ENCODE measurements at regions not wholly inside any gene's neighbourhood (a gene's known extent, or its start where the extent isn't known, plus 50 kb on each side); places are given as distances from the start of the nearest gene placed in this dataset.

- TF ChIP-seq, protein P1, sequence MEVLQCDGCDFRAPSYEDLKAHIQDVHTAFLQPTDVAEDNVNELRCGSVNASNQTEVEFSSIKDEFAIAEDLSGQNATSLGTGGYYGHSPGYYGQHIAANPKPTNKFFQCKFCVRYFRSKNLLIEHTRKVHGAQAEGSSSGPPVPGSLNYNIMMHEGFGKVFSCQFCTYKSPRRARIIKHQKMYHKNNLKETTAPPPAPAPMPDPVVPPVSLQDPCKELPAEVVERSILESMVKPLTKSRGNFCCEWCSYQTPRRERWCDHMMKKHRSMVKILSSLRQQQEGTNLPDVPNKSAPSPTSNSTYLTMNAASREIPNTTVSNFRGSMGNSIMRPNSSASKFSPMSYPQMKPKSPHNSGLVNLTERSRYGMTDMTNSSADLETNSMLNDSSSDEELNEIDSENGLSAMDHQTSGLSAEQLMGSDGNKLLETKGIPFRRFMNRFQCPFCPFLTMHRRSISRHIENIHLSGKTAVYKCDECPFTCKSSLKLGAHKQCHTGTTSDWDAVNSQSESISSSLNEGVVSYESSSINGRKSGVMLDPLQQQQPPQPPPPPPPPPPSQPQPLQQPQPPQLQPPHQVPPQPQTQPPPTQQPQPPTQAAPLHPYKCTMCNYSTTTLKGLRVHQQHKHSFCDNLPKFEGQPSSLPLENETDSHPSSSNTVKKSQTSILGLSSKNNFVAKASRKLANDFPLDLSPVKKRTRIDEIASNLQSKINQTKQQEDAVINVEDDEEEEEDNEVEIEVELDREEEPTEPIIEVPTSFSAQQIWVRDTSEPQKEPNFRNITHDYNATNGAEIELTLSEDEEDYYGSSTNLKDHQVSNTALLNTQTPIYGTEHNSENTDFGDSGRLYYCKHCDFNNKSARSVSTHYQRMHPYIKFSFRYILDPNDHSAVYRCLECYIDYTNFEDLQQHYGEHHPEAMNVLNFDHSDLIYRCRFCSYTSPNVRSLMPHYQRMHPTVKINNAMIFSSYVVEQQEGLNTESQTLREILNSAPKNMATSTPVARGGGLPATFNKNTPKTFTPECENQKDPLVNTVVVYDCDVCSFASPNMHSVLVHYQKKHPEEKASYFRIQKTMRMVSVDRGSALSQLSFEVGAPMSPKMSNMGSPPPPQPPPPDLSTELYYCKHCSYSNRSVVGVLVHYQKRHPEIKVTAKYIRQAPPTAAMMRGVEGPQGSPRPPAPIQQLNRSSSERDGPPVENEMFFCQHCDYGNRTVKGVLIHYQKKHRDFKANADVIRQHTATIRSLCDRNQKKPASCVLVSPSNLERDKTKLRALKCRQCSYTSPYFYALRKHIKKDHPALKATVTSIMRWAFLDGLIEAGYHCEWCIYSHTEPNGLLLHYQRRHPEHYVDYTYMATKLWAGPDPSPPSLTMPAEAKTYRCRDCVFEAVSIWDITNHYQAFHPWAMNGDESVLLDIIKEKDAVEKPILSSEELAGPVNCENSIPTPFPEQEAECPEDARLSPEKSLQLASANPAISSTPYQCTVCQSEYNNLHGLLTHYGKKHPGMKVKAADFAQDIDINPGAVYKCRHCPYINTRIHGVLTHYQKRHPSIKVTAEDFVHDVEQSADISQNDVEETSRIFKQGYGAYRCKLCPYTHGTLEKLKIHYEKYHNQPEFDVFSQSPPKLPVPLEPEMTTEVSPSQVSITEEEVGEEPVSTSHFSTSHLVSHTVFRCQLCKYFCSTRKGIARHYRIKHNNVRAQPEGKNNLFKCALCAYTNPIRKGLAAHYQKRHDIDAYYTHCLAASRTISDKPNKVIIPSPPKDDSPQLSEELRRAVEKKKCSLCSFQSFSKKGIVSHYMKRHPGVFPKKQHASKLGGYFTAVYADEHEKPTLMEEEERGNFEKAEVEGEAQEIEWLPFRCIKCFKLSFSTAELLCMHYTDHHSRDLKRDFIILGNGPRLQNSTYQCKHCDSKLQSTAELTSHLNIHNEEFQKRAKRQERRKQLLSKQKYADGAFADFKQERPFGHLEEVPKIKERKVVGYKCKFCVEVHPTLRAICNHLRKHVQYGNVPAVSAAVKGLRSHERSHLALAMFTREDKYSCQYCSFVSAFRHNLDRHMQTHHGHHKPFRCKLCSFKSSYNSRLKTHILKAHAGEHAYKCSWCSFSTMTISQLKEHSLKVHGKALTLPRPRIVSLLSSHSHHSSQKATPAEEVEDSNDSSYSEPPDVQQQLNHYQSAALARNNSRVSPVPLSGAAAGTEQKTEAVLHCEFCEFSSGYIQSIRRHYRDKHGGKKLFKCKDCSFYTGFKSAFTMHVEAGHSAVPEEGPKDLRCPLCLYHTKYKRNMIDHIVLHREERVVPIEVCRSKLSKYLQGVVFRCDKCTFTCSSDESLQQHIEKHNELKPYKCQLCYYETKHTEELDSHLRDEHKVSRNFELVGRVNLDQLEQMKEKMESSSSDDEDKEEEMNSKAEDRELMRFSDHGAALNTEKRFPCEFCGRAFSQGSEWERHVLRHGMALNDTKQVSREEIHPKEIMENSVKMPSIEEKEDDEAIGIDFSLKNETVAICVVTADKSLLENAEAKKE (CRISPR knock-in tag; IDR thresholded peaks at IDR 0.05): no peak
- TF ChIP-seq, protein P2, sequence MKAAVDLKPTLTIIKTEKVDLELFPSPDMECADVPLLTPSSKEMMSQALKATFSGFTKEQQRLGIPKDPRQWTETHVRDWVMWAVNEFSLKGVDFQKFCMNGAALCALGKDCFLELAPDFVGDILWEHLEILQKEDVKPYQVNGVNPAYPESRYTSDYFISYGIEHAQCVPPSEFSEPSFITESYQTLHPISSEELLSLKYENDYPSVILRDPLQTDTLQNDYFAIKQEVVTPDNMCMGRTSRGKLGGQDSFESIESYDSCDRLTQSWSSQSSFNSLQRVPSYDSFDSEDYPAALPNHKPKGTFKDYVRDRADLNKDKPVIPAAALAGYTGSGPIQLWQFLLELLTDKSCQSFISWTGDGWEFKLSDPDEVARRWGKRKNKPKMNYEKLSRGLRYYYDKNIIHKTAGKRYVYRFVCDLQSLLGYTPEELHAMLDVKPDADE (IDR thresholded peaks at IDR 0.05): no peak
- TF ChIP-seq POLR2AphosphoS5 (IDR thresholded peaks at IDR 0.05; ENCODE audit: low read depth) (no peak), EZH2 (IDR thresholded peaks at IDR 0.05; ENCODE audit: low read depth, unreplicated experiment) (no peak)
Measured at GRCh38 chr12:125469683-125470082, 404.4 kb downstream of the AACS start (continued).

DNA sequence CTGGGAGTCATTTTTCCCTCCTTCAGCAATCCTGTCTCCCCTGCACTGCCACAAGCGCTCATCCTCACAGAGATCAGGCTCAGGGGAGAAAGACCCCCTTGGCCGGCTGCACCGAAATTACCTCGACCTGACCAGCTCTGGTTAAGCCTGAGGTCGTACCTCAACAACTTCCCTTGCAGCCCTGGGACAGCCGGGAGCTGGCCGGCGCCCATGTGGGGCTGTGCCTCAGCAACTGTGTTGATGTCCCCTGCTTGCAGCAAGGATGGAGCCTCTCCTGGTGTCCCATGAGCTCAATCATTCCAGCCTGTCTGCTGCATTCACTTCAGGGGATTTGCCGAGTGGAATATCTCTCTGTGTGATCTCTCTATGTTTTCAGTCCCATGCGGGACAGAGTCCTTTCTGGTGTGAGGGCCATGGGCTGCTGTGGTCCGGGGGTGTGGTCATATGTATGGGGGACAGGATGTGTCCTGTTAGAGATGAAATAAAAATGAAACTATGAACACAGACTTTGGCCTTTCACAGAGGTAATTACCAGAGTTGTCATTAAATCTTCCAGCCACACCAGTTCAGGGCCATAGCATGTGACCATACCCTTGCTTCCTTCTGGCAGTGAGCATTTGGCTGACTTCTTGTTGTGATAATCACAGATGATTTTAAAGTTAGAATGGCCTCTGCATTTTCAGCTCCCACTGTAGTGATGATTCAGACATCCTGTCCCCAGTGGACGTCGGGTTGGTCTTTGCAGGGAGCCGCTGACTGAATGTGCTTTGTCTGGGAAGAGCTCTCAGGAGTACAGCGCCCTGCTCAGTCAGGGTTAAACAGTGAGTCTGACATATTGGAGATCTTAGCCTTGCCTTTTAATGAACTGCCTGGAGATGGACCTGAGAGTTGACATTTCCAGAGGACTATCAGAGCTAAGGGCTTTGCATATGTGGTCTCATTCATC lies 405.9 kb downstream of the AACS start:
- Histone ChIP-seq H3K4me1 (ENCODE audit: insufficient read depth) (no peaks in the 10 kb centered on the region), H3K4me2 (no peak overlapping the region), H4K20me1 (replicated peaks; ENCODE audit: insufficient read depth) (peaks cover under 1% of the 10 kb centered on the region; the same call in 1 of the 2 replicates), H3K79me2 (replicated peaks; ENCODE audit: insufficient read depth) (peaks cover 5% of the 10 kb centered on the region; the same call in 1 of the 2 replicates), H2AFZ (no peak overlapping the region), H3F3A (replicated peaks; ENCODE audit: low read depth) (no peaks in the 10 kb centered on the region), H3K27me3 (ENCODE audit: insufficient read depth) (no peaks in the 10 kb centered on the region), H3K27ac (ENCODE audit: low read depth) (no peak overlapping the region), H3K9me2 (ENCODE audit: insufficient read depth) (no peaks in the 10 kb centered on the region), H3K36me3 (ENCODE audit: insufficient read depth) (no peaks in the 10 kb centered on the region), H3K4me3 (no peak overlapping the region)
- Mint-ChIP-seq H3K27me3 (ENCODE audit: insufficient read depth, low read depth, poor library complexity) (peaks cover 6% of the 10 kb centered on the region), H3K9me3 (no peaks in the 10 kb centered on the region), H3K4me1 (peaks cover 13% of the 10 kb centered on the region), H3K4me3 (no peak overlapping the region), H3K36me3 (ENCODE audit: low read depth) (no peaks in the 10 kb centered on the region), H3K27ac (no peak overlapping the region)
- DNase-seq (ENCODE audit: low spot score) (no peak), ATAC-seq (no peak; the same call in 2 of the 3 replicates)
- TF ChIP-seq EZH2 (IDR thresholded peaks at IDR 0.05; ENCODE audit: low read depth, unreplicated experiment): no peak
- no peak for TF ChIP-seq CTCF (conservative IDR thresholded peaks at IDR 0.05; ENCODE audit: low read depth in 2 of 2)
- TF ChIP-seq ZNF114 (CRISPR knock-in tag; IDR thresholded peaks at IDR 0.05): no peak
- TF ChIP-seq STAT1 (IDR thresholded peaks at IDR 0.05; ENCODE audit: unreplicated experiment): no peak
